ENCODE measurements at regions not wholly inside any gene's neighbourhood (a gene's known extent, or its start where the extent isn't known, plus 50 kb on each side); places are given as distances from the start of the nearest gene placed in this dataset.

GRCh38 chr6:8543714-8544113 is 108.4 kb upstream of the SLC35B3 start:
- Mint-ChIP-seq H3K4me3 (no peak overlapping the region), H3K27me3 (ENCODE audit: low read depth) (no peaks in the 10 kb centered on the region), H3K9me3 (peaks cover 13 to 16% of the 10 kb centered on the region in 2 experiments), H3K36me3 (ENCODE audit: insufficient read depth in 1 of 3, low read depth in 3 of 3) (peaks cover 0 to 17% (median 5%) of the 10 kb centered on the region in 3 experiments; a peak in 5 of 7 replicates), H3K27ac (no peak overlapping the region), H3K4me1 (no peaks in the 10 kb centered on the region)
- no peak overlapping the region for H3K27ac ChIP-seq (ENCODE audit: insufficient read length, low read depth, low read length)
- no peak overlapping the region for H4K91ac ChIP-seq (ENCODE audit: insufficient read length, low read depth, low read length)
- no peak for TF ChIP-seq CTCF (conservative IDR thresholded peaks at IDR 0.05)
- H2BK20ac ChIP-seq (ENCODE audit: low read depth, low read length, poor library complexity, severe bottlenecking) = no peak overlapping the region
- H3K23ac ChIP-seq (ENCODE audit: insufficient read length, low read depth, low read length) = no peak overlapping the region
- H3K18ac ChIP-seq (ENCODE audit: insufficient read length, low read depth, low read length) = no peak overlapping the region
- H4K20me1 ChIP-seq (ENCODE audit: control insufficient read depth, insufficient read depth, insufficient read length) = no peaks in the 10 kb centered on the region
- no peak overlapping the region for H2AK5ac ChIP-seq (ENCODE audit: insufficient read length, low read length)
- H2BK5ac ChIP-seq (ENCODE audit: insufficient read length, low read length) = no peak overlapping the region
- H3K4ac ChIP-seq (ENCODE audit: low read depth, low read length) = no peak overlapping the region
- WGBS (ENCODE audit: extremely low coverage, insufficient read length, low lambda C conversion rate) = no CpG with 5 or more reads among the region's 4 CpGs
- no peak overlapping the region for H3K56ac ChIP-seq (ENCODE audit: insufficient read length, low read depth, low read length)
- no peak overlapping the region for H4K5ac ChIP-seq (ENCODE audit: insufficient read length, low read depth, low read length)
- H3K23me2 ChIP-seq (ENCODE audit: insufficient read length, low read depth, low read length, poor library complexity, severe bottlenecking) = no peaks in the 10 kb centered on the region
- H3K4me2 ChIP-seq (ENCODE audit: insufficient read depth, insufficient read length, low read length) = no peak overlapping the region
- no peak for DNase-seq
- no peak overlapping the region for H2BK12ac ChIP-seq (ENCODE audit: insufficient read length, low read depth, low read length)
- no peak overlapping the region for H2BK15ac ChIP-seq (ENCODE audit: low read depth, low read length)
- H3K4me1 ChIP-seq (ENCODE audit: insufficient read depth, low read length) = no peaks in the 10 kb centered on the region
- H3K79me1 ChIP-seq (ENCODE audit: insufficient read depth, low read depth, low read length, poor library complexity, severe bottlenecking) = no peaks in the 10 kb centered on the region
- no peak overlapping the region for H2AFZ ChIP-seq (ENCODE audit: low read length)
- no peaks in the 10 kb centered on the region for H3K79me2 ChIP-seq (ENCODE audit: insufficient read depth, low read length)
- no peaks in the 10 kb centered on the region for H3K9me3 ChIP-seq (ENCODE audit: control insufficient read depth, low read depth, low read length)
- H3K14ac ChIP-seq (ENCODE audit: insufficient read depth, low read length) = no peak overlapping the region
- H2BK120ac ChIP-seq (ENCODE audit: low read depth, low read length, poor library complexity, severe bottlenecking) = no peak overlapping the region
- no peak overlapping the region for H4K8ac ChIP-seq (replicated peaks; ENCODE audit: insufficient read length, low read depth, low read length)
- H3K27me3 ChIP-seq (ENCODE audit: insufficient read depth, low read length) = no peaks in the 10 kb centered on the region
- no peak overlapping the region for H3K9ac ChIP-seq (ENCODE audit: extremely low read depth, insufficient read length, low read length)
- H3T11ph ChIP-seq (ENCODE audit: low read length) = no peak overlapping the region

All from H9 (cell line).